C4-2B (cell line): ENCODE measurements at regions not wholly inside any gene's neighbourhood (a gene's known extent, or its start where the extent isn't known, plus 50 kb on each side); places are given as distances from the start of the nearest gene placed in this dataset.

Experiments used
- ZFX ChIP-seq: fragments of 450-650 bp; IDR thresholded peaks from 2 replicates; pipeline ENCODE4 v1.6.1; 2017
- TF ChIP-seq, protein P1 (sequence below): fragments of 450-650 bp; conservative IDR thresholded peaks from 2 replicates; pipeline ENCODE4 v1.5.1; 2017; ENCODE audit warnings: mild to moderate bottlenecking

DNA sequence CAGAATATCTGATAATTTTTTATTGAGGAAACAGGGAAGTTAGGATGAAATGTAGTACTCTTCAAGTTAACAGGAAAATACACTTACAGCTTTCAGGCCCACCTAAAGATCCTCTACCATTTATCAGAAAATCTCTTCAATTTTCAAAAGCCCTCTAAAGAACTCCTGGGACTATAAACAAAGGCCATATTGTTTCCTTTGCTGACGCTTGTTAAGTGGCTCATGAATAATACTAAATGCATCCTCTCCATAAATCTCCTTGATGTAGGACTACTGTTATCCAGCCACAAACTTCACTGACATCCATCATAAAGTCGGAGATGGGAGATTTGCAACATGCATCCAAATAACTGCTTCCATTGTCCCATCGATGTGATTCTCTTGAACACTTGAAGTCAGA lies 326.5 kb downstream of the ZIC1 start:
- TF ChIP-seq, protein P1, sequence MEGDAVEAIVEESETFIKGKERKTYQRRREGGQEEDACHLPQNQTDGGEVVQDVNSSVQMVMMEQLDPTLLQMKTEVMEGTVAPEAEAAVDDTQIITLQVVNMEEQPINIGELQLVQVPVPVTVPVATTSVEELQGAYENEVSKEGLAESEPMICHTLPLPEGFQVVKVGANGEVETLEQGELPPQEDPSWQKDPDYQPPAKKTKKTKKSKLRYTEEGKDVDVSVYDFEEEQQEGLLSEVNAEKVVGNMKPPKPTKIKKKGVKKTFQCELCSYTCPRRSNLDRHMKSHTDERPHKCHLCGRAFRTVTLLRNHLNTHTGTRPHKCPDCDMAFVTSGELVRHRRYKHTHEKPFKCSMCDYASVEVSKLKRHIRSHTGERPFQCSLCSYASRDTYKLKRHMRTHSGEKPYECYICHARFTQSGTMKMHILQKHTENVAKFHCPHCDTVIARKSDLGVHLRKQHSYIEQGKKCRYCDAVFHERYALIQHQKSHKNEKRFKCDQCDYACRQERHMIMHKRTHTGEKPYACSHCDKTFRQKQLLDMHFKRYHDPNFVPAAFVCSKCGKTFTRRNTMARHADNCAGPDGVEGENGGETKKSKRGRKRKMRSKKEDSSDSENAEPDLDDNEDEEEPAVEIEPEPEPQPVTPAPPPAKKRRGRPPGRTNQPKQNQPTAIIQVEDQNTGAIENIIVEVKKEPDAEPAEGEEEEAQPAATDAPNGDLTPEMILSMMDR, result no peak
- TF ChIP-seq ZFX, result no peak
